ENCODE measurements at regions not wholly inside any gene's neighbourhood (a gene's known extent, or its start where the extent isn't known, plus 50 kb on each side); places are given as distances from the start of the nearest gene placed in this dataset.

DNA sequence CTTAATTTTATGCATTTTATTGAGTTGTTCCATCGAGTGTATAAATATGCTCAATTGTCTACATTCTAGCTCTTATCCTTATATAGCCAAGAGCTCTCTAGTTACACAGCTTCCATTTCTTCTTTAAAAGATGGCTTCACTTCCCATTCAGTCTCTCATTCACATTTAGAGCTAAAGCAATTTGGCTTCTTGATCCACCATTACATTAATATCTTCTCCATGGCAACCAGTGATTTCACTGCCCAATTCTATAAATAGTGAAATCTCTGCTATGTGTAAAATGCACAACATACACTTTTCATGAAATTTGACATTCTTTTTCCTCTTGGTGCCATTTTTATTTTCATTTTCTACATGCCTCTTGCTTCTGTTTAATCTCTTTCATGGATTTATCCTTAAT lies 696.9 kb upstream of the ATXN8OS start:
- 90 to 100% methylated on average over 1 of the region's 1 CpG for WGBS, 2 donors (ENCODE audit: low coverage in 1 of 2)

DNA sequence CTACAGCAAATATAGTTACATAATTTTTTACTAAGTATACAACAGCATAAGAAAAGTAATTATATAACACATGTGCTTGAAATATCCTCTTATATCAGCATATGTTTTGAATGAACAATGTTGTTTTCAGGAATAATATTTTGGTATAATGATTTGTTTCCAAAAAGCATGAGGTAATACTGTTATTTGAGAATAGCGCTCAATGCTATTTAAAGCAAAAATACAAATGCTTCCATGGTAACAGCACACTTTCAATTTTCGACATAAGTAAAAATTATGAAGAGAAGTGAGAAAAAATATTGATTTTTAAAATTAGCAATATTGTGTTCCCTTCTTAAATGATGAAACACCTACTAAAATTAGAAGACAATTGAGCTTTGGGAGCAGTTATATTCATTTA lies 715.9 kb upstream of the ATXN8OS start:
- Histone ChIP-seq H3K4me3 (no peak overlapping the region), H3K27ac (no peak overlapping the region), H3K4me1 (no peaks in the 10 kb centered on the region), H3K9me3 (no peaks in the 10 kb centered on the region), H3K36me3 (no peaks in the 10 kb centered on the region), H3K27me3 (no peaks in the 10 kb centered on the region)
- in situ Hi-C loops (cut with MboI; ENCODE audit: low pct_ligation_motif_present in 1 of 4, low pct_unique_long_range_greater_than_20kb in 1 of 4, low sequenced_read_pairs in 3 of 4) = no loop called here
- intact Hi-C loops (cut with DNase I; ENCODE audit: low total_unique reads) = no loop called here
- no peak for DNase-seq
- TF ChIP-seq POLR2AphosphoS5 (IDR thresholded peaks at IDR 0.05) (no peak), EP300 (IDR thresholded peaks at IDR 0.05; ENCODE audit: low read depth) (no peak), POLR2A (IDR thresholded peaks at IDR 0.05) (no peak), CTCF (IDR thresholded peaks at IDR 0.05) (no peak)
- 84 to 91% methylated on average over 2 of the region's 2 CpGs for WGBS, 2 donors (ENCODE audit: low coverage in 1 of 2)

More for the DNA sequence above, 696.9 kb upstream of the ATXN8OS start:
- no peak for DNase-seq
- no peaks in the 10 kb centered on the region for H3K36me3 ChIP-seq
- H3K27me3 ChIP-seq = no peaks in the 10 kb centered on the region
- no peak overlapping the region for H3K4me3 ChIP-seq
- in situ Hi-C loops (cut with MboI; ENCODE audit: low pct_ligation_motif_present in 1 of 4, low pct_unique_long_range_greater_than_20kb in 1 of 4, low sequenced_read_pairs in 3 of 4) (no loop called here), intact Hi-C loops (cut with DNase I; ENCODE audit: low total_unique reads) (no loop called here)
- no peaks in the 10 kb centered on the region for H3K4me1 ChIP-seq
- no peaks in the 10 kb centered on the region for H3K9me3 ChIP-seq
- no peak overlapping the region for H3K27ac ChIP-seq
- TF ChIP-seq POLR2AphosphoS5 (IDR thresholded peaks at IDR 0.05) (no peak), POLR2A (IDR thresholded peaks at IDR 0.05) (no peak), EP300 (IDR thresholded peaks at IDR 0.05; ENCODE audit: low read depth) (no peak), CTCF (IDR thresholded peaks at IDR 0.05) (no peak)

- Histone ChIP-seq H3K36me3 (no peaks in the 10 kb centered on the region), H3K4me3 (no peak overlapping the region), H3K27me3 (no peaks in the 10 kb centered on the region), H3K9me3 (no peaks in the 10 kb centered on the region), H3K4me1 (no peaks in the 10 kb centered on the region), H3K27ac (no peak overlapping the region)
- no peak for DNase-seq
- TF ChIP-seq POLR2A (IDR thresholded peaks at IDR 0.05) = no peak
- TF ChIP-seq POLR2AphosphoS5 (IDR thresholded peaks at IDR 0.05) = no peak
- in situ Hi-C loops (cut with MboI; ENCODE audit: low pct_ligation_motif_present in 1 of 4, low pct_unique_long_range_greater_than_20kb in 1 of 4, low sequenced_read_pairs in 3 of 4) (no loop called here), intact Hi-C loops (cut with DNase I; ENCODE audit: low total_unique reads) (no loop called here)
- WGBS, 2 donors (ENCODE audit: low coverage in 1 of 2) = 35 to 45% methylated on average over 4 of the region's 4 CpGs
Observed at GRCh38 chr13:69389899-69390298, 717.7 kb upstream of the ATXN8OS start.

DNA sequence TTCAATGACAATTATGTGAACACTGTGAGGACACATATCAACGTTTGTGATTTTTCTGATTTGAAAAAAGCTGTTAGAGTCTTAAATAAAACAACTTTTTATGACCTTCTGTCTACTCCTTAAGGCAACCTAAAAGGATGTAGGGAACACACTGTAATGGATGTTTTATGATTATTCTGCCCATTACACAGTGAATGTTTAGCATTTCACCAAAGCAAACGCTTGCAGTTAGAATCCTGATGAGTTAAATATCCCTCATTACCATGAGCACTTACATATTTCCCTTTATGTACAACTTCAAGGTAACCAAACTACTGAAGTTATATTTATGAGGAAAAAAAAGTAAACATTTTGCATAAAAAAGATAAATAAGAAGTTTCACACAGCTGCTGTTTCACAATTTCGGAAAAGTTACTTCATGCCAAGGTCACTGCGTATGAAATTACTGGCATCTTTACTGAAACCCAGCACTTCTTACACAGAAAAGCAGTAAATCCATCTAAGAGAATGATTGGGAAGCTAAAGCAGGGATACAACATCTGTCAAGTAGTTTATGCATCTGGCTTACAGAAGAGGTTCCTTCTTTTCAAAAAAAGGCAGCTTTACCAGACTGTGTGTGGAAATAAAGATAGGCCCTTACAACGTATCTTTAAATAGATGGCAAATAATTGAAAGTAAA lies 733.7 kb upstream of the ATXN8OS start:
- Histone ChIP-seq H3K4me1 (no peaks in the 10 kb centered on the region), H3K9me3 (no peaks in the 10 kb centered on the region), H3K36me3 (no peaks in the 10 kb centered on the region), H3K4me3 (no peak overlapping the region), H3K27me3 (no peaks in the 10 kb centered on the region), H3K27ac (no peak overlapping the region)
- no peak for DNase-seq
- in situ Hi-C loops (cut with MboI; ENCODE audit: low pct_ligation_motif_present in 1 of 4, low pct_unique_long_range_greater_than_20kb in 1 of 4, low sequenced_read_pairs in 3 of 4) = no loop called here
- intact Hi-C loops (cut with DNase I; ENCODE audit: low total_unique reads) = no loop called here
- 47 to 55% methylated on average over 5 of the region's 5 CpGs for WGBS, 2 donors (ENCODE audit: low coverage in 1 of 2)
- TF ChIP-seq CTCF (IDR thresholded peaks at IDR 0.05) = no peak
- TF ChIP-seq POLR2AphosphoS5 (IDR thresholded peaks at IDR 0.05) = no peak
- no peak for TF ChIP-seq EP300 (IDR thresholded peaks at IDR 0.05; ENCODE audit: low read depth)
- TF ChIP-seq POLR2A (IDR thresholded peaks at IDR 0.05) = no peak

DNA sequence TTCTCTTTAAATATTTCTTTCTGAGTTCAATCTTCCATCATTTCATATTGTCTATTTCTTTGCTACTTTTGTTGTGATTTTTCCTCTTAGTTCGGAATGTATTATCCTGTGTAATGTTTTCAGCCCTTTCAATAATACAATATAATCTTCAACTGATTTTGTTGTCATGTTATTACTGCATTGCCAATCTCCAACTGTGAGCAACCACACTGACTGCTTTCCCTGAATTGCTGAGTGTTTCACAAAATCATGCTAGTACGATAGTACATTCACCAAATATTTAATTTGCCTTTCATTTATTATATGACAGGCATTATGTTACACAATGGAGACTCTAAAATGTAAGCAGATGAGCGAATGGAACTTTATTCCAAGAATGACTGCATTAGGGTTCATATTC lies 744.3 kb upstream of the ATXN8OS start:
- in situ Hi-C loops (cut with MboI; ENCODE audit: low pct_ligation_motif_present in 1 of 4, low pct_unique_long_range_greater_than_20kb in 1 of 4, low sequenced_read_pairs in 3 of 4) = no loop called here
- no peaks in the 10 kb centered on the region for H3K36me3 ChIP-seq

More for the DNA sequence above, 744.3 kb upstream of the ATXN8OS start:
- H3K27ac ChIP-seq = no peak overlapping the region
- H3K4me3 ChIP-seq = no peak overlapping the region
- no peaks in the 10 kb centered on the region for H3K9me3 ChIP-seq
- no peaks in the 10 kb centered on the region for H3K27me3 ChIP-seq
- H3K4me1 ChIP-seq = no peaks in the 10 kb centered on the region
- TF ChIP-seq CTCF (IDR thresholded peaks at IDR 0.05) = no peak
- no peak for TF ChIP-seq POLR2AphosphoS5 (IDR thresholded peaks at IDR 0.05)
- no peak for TF ChIP-seq POLR2A (IDR thresholded peaks at IDR 0.05)
- TF ChIP-seq EP300 (IDR thresholded peaks at IDR 0.05; ENCODE audit: low read depth) = no peak
- no peak for DNase-seq
- 69 to 78% methylated on average over 3 of the region's 3 CpGs for WGBS, 2 donors (ENCODE audit: low coverage in 1 of 2)
- intact Hi-C loops (cut with DNase I; ENCODE audit: low total_unique reads) = no loop called here

Data from transverse colon (tissue), 4 donors.